HG03196 (cell line): ENCODE measurements at regions not wholly inside any gene's neighbourhood (a gene's known extent, or its start where the extent isn't known, plus 50 kb on each side); places are given as distances from the start of the nearest gene placed in this dataset.
"Not testable (repeated sequence)": the region's sequence is repeated elsewhere in the genome, so short reads cannot be mapped to it uniquely, and the experiment has no call there.

ENCODE experiments used
- ATAC-seq: cut with Tn5 transposase; IDR thresholded peaks from one replicate; pipeline ENCODE4 v1.9.1; 2021; ENCODE audit not compliant: unreplicated experiment

GRCh38 chr21:23578027-23578426 lies 2029.3 kb downstream of the MRPL39 start:
- no peak for ATAC-seq

DNA sequence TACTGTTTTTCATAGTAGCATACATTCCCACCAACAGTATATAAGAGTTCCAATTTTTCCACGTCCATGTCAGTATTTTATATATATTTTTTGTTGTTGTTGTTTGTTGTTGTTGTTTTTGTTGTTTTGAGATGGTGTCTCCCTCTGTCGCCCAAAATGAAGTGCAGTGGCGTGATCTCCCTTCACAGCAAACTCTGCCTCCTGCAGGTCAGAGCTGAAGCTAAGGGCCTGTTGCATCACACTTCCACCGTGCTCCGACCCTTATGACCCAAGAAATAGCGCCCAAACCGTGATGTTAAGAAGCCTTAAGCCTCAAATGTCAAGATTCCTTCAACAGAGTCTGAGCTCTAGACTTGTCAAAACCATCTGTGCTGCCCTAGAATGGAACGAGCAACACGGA lies 2032.3 kb downstream of the MRPL39 start:
- ATAC-seq, result no peak

- not testable (repeated sequence) for ATAC-seq
These were observed 2058.4 kb downstream of the MRPL39 start for GRCh38 chr21:23548924-23549323.

DNA sequence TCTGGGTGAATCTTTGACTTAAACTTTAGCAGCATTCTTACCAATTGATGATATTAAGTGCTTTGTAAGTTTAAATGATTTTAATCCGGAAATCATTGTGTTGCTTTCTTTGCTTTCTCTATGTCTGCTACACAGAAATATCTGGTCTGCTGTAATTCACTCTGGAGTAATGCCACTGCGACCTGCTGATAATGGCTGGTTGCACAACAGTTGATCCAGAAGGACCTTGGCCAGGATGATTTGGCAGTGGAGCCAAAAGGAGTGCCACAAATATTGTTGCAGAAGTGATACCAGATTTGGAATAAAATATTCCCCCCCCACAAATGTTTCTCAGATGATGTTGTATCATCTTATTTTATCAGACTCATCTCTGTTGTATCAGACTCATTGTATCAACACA lies 2063.9 kb downstream of the MRPL39 start:
- no peak for ATAC-seq

GRCh38 chr21:23542097-23542496 lies 2065.2 kb downstream of the MRPL39 start:
- no peak for ATAC-seq

DNA sequence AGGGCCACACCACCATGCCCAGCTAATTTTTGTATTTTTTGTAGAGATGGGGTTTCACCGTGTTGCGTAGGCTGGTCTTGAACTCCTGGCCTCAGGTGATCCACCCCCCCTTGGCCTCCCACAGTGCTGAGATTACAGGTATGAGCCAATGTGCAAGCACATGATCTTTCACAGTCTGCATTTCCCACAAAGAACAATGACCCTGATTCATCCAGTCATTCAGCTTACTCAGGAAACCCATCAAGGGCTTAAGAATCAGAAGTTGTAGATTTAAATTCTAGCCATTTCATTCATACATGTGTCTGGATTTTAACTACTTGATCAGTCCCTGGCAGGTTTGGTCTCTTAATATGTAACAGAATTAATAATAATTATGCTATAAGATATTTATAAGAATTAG lies 2065.7 kb downstream of the MRPL39 start:
- ATAC-seq, result no peak

DNA sequence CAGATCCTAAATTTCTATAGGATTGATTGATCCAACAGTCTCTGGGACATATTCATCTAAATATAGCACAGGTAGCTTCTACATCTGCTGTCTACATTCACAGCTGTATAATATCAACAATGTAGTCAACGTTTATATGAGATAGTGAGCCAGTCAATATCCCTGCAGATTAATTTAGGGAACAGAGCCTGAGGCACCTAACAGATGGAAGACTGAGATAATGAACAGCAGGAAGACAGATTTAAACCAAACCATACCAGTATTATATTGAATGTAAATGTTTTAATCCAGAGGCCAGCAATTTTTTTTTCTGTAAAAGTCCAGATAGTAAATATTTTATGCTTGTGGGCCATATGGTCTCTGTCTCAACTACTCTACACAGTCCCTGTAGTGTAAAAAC lies 2072.4 kb downstream of the MRPL39 start:
- no peak for ATAC-seq

GRCh38 chr21:23531444-23531843 lies 2075.8 kb downstream of the MRPL39 start:
- no peak for ATAC-seq

DNA sequence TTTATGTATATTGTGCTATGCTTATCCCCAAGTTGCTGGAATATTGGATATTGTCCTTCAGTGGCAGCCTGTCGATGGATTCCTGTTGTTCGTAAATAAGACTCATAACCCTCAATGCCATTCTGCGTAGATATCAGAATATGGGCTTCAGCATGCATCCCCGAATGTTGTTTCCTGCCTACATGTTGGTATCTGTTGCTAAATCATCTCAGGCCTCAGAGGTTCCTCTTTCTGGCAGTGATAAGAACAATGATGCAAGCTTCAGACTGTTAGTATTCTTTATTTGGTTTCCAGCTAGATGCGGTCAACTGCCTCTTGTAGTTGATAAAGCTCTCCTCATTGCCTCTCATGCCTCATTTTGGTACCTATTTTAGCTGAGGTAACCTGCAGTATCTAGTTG lies 2082.6 kb downstream of the MRPL39 start:
- ATAC-seq, result no peak

GRCh38 chr21:23522751-23523150 lies 2084.5 kb downstream of the MRPL39 start:
- no peak for ATAC-seq

DNA sequence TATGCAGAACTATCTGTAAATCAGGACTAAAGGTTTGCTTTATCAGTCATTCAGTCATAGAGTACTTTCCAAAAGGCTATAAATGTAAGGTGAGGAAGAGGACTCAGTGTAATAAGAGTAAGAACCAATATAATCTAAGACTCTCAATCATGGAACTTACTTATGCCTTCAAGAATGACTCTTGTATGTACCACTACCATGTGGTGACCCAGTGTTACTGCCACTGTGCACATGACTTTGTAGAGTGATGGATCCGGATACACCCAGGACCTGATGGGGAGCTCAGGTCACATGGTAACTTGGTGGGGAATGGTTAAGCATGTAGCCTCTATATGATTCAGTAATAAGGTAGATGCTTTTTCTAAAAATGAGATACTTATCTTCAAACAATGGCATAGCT lies 2099.8 kb downstream of the MRPL39 start:
- ATAC-seq, result no peak

DNA sequence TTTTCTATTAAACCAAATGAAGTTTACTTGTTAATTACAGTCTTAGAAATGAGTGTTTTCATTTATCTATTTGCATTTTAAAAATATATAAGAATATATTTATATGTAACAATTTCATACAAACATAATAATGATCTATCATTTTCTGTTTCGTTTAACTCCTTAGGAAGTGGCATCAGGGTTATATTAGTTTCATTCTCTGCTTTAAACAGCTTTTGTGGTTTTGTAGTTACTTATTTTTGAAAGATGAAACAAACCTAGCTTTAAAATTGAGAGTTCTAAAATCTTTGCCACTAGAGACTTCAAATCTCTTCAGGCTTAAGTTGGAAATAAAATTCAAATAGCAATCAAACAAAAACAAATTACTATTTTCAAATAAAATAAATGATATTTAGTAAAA lies 2110.6 kb downstream of the MRPL39 start:
- ATAC-seq, result peak; percentile 95

GRCh38 chr21:23488245-23488644 lies 2119.0 kb downstream of the MRPL39 start:
- ATAC-seq, result no peak

DNA sequence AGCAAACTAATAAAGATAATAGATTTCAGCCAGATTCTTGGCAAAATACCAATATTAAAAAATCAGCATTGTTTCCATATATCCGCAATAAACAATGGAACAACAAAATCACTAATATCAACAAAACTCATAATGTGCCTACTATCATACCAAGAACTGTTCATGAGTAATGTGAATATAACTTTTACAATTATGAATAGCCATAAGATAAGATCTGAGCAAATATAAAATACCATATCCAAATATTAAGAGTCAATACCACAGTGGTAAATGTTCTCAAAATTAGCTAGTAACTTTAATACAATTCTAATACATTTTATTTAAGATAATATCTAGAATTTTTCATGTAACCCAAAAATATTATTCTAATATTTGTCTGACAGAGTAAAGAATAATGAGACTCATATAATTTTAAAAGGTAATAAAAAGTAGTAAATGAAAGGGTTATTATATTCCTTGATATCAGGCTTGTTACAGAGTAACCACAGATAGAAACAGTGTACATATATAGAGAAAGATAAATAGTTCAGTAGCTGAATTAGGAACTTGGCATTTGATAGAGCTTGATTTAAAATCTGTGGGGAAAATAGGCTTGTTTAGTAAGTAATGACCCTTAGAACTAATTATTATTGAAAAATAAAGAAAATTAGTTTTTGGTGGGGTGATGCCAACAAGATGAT lies 2126.6 kb downstream of the MRPL39 start:
- no peak for ATAC-seq

- ATAC-seq, result no peak
These were observed 2128.9 kb downstream of the MRPL39 start for GRCh38 chr21:23478381-23478780.

GRCh38 chr21:23475281-23476219 lies 2131.7 kb downstream of the MRPL39 start:
- no peak for ATAC-seq

GRCh38 chr21:23471877-23472276 lies 2135.4 kb downstream of the MRPL39 start:
- ATAC-seq, result peak; percentile 86

DNA sequence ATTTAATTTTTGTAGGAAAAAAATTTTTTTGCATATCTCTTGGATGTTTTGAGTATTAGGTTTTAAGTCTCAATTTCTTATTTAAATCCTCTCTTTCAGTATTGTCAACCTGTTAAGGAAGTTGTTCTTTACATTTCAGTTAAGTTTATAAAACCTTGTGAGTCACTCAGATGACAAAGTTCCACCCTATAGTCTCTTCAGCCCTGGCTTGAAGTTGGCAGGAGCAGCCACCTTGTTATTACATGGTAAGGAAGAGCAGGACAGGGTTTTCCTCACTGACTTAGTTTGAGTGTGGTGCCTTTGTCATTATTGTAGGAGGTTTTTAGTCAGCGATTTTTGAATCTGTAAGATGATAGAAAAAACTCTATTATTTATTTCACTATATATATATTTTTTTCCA lies 2143.9 kb downstream of the MRPL39 start:
- no peak for ATAC-seq

- ATAC-seq, result peak; percentile 81
These were observed 2151.6 kb downstream of the MRPL39 start for GRCh38 chr21:23455676-23456075.

- peak; percentile 52 for ATAC-seq
These were observed 2154.7 kb downstream of the MRPL39 start for GRCh38 chr21:23452384-23453083.

DNA sequence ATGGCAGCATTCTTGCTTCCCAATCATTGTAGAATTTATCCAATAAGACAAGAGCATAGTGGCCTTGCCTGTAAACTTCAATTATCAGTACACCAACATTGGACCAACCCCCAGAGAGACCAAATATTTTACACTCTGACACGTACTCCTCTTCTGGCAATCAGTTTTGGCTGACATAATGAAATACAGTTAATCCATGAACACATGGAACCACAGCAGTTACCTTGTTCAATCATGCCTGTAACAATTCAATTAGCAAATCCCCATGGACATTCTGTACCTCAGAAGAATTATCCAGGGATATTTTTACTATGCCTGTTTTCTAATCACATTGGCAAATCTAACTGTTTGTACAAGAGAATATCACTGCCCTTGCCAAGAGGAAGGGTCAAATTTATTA lies 2162.0 kb downstream of the MRPL39 start:
- no peak for ATAC-seq

DNA sequence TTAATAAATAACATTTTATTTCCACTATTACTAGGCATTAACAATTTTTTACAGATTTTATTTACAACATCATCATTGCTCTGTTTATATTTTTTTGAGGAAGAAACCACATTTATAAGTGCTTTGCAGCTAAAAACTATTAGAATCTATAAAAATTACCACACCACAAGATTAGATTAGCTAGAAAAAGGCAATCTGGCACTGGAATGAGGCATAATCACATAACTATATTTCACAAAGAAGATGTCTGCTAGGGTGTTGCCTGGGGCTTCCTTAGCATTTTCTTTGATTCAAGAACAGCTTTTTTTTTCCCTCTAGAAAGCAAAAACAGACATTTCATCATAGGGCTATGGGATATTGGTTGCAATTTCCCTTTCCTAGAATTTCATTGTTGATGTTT lies 2169.2 kb downstream of the MRPL39 start:
- no peak for ATAC-seq
